H54 (cell line): ENCODE measurements at regions not wholly inside any gene's neighbourhood (a gene's known extent, or its start where the extent isn't known, plus 50 kb on each side); places are given as distances from the start of the nearest gene placed in this dataset.
"Not testable (repeated sequence)": the region's sequence is repeated elsewhere in the genome, so short reads cannot be mapped to it uniquely, and the experiment has no call there.

Source experiments
- DNase-seq: peaks from one replicate; pipeline ENCODE4 v3.0.0; 2011; ENCODE audit warnings: low spot score, mixed read lengths; ENCODE audit not compliant: insufficient read length
- FAIRE-seq: peaks from 3 replicates; lab custom pipeline; 2011; peaks lifted over from hg19 to GRCh38; lab: Jason Lieb, UNC
- POLR2A ChIP-seq: IDR thresholded peaks from 2 replicates; pipeline ENCODE4 v1.6.1; 2011; ENCODE audit warnings: low read depth, mild to moderate bottlenecking, low read length

- DNase-seq (no peak), FAIRE-seq (no peak)
- TF ChIP-seq POLR2A = no peak
These were observed 1475.7 kb downstream of the REEP3 start for GRCh38 chr10:64996886-64997285.

GRCh38 chr10:65010845-65011244 lies 1489.6 kb downstream of the REEP3 start:
- no peak for TF ChIP-seq POLR2A
- DNase-seq (no peak), FAIRE-seq (no peak)

- TF ChIP-seq POLR2A = no peak
- no peak for DNase-seq
- FAIRE-seq = no peak
These were observed 1496.3 kb downstream of the REEP3 start for GRCh38 chr10:65017523-65017922.

- TF ChIP-seq POLR2A = no peak
These were observed 1503.7 kb downstream of the REEP3 start for GRCh38 chr10:65024886-65025285.

GRCh38 chr10:65030263-65030662 lies 1509.1 kb downstream of the REEP3 start:
- FAIRE-seq (no peak), DNase-seq (no peak)
- no peak for TF ChIP-seq POLR2A

More at GRCh38 chr10:65024886-65025285, 1503.7 kb downstream of the REEP3 start:
- DNase-seq (no peak), FAIRE-seq (no peak)

GRCh38 chr10:65032867-65033769 lies 1511.9 kb downstream of the REEP3 start:
- DNase-seq (no peak), FAIRE-seq (no peak)
- TF ChIP-seq POLR2A = no peak

- DNase-seq = no peak
- no peak for FAIRE-seq
- no peak for TF ChIP-seq POLR2A
These were observed 1512.8 kb downstream of the REEP3 start for GRCh38 chr10:65033957-65034356.

GRCh38 chr10:65040796-65041195 lies 1519.6 kb downstream of the REEP3 start:
- DNase-seq = no peak
- TF ChIP-seq POLR2A = no peak
- peak; percentile 60 for FAIRE-seq

GRCh38 chr10:65041307-65041706 lies 1520.1 kb downstream of the REEP3 start:
- no peak for TF ChIP-seq POLR2A
- DNase-seq = no peak
- FAIRE-seq = no peak

GRCh38 chr10:65042496-65042895 lies 1521.3 kb downstream of the REEP3 start:
- DNase-seq = no peak
- TF ChIP-seq POLR2A = no peak
- FAIRE-seq = no peak

- no peak for TF ChIP-seq POLR2A
- FAIRE-seq (no peak), DNase-seq (no peak)
These were observed 1525.6 kb downstream of the REEP3 start for GRCh38 chr10:65046831-65047230.

- not testable (repeated sequence) for DNase-seq, FAIRE-seq
These were observed 1530.9 kb downstream of the REEP3 start for GRCh38 chr10:65052111-65052510.

- DNase-seq, FAIRE-seq: not testable (repeated sequence)
These were observed 1532.2 kb downstream of the REEP3 start for GRCh38 chr10:65053397-65053796.

- DNase-seq, FAIRE-seq: not testable (repeated sequence)
These were observed 1532.7 kb downstream of the REEP3 start for GRCh38 chr10:65053831-65054351.

GRCh38 chr10:65054701-65055100 lies 1533.5 kb downstream of the REEP3 start:
- DNase-seq, FAIRE-seq: not testable (repeated sequence)

GRCh38 chr10:65065278-65065677 lies 1544.1 kb downstream of the REEP3 start:
- DNase-seq (no peak), FAIRE-seq (no peak)
- no peak for TF ChIP-seq POLR2A
